ENCODE measurements at regions not wholly inside any gene's neighbourhood (a gene's known extent, or its start where the extent isn't known, plus 50 kb on each side); places are given as distances from the start of the nearest gene placed in this dataset.

DNA sequence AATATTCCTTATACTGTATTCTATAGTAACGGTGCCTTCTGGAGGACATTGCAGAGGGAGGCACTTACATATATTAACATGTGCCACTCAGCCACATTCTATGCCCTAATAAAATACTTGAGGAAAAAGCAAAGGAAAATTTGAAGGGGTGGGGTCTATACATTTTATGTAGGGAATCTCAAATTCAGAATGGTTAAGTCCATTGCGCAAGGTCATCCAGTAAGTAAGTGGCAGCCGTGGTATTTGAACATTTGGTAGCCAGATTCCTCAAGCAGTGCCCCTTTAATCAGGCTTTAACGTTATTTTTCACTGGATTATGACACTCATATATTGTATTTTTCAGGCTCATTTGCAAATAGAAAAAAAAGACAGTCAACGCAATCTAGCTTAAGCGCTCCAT lies 738.3 kb downstream of the DOK5 start:
- H3K9me3 ChIP-seq: no peaks in the 10 kb centered on the region
- intact Hi-C loops (cut with micrococcal nuclease; ENCODE audit: unreplicated experiment): no loop called here
- no TSS peak for BruUV-seq (replicated peaks)
- TF ChIP-seq, protein P1, sequence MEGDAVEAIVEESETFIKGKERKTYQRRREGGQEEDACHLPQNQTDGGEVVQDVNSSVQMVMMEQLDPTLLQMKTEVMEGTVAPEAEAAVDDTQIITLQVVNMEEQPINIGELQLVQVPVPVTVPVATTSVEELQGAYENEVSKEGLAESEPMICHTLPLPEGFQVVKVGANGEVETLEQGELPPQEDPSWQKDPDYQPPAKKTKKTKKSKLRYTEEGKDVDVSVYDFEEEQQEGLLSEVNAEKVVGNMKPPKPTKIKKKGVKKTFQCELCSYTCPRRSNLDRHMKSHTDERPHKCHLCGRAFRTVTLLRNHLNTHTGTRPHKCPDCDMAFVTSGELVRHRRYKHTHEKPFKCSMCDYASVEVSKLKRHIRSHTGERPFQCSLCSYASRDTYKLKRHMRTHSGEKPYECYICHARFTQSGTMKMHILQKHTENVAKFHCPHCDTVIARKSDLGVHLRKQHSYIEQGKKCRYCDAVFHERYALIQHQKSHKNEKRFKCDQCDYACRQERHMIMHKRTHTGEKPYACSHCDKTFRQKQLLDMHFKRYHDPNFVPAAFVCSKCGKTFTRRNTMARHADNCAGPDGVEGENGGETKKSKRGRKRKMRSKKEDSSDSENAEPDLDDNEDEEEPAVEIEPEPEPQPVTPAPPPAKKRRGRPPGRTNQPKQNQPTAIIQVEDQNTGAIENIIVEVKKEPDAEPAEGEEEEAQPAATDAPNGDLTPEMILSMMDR (IDR thresholded peaks at IDR 0.05; ENCODE audit: insufficient read depth in 1 of 2, low read depth in 1 of 2, low read length in 1 of 2, severe bottlenecking in 1 of 2, unreplicated experiment in 1 of 2): no peak
- Mint-ChIP-seq H3K36me3 (ENCODE audit: insufficient read depth, unreplicated experiment) (no peaks in the 10 kb centered on the region), H3K4me1 (ENCODE audit: low read depth, unreplicated experiment) (no peaks in the 10 kb centered on the region), H3K27me3 (ENCODE audit: insufficient read depth, unreplicated experiment) (peaks cover 3% of the 10 kb centered on the region), H3K27ac (ENCODE audit: unreplicated experiment) (no peak overlapping the region), H3K4me3 (ENCODE audit: unreplicated experiment) (no peak overlapping the region), H3K9me3 (ENCODE audit: unreplicated experiment) (no peaks in the 10 kb centered on the region)
- no peak overlapping the region for H3K4me3 ChIP-seq (ENCODE audit: low read depth, low read length)
- CTCF ChIA-PET: no interaction called here
- POLR2A ChIA-PET: no interaction called here
- H3K4me1 ChIP-seq: no peaks in the 10 kb centered on the region
- no peaks in the 10 kb centered on the region for H3K27me3 ChIP-seq (replicated peaks; ENCODE audit: control insufficient read depth, insufficient read depth, low read length)
- H3K36me3 ChIP-seq (ENCODE audit: control insufficient read depth, insufficient read depth, low read length): no peaks in the 10 kb centered on the region
- no peak for DNase-seq

DNA sequence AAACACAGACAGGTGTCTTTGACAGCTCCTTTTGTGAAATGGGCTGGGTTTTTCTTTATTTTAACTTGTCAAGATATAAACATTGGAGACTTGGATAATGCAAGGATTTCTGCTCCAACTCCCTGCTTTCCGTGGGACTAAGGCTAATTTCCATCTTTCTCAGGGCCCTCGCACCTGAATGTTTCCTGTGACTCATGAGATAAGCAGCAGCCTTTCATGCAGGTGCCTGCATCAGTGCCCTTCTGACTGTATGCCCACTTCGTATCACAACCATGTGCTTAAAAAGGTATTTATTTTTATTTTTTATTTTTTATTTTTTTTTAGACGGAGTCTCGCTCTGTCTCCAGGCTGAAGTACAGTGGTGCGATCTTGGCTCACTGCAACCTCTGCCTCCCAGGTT lies 736.1 kb downstream of the DOK5 start:
- Mint-ChIP-seq H3K36me3 (ENCODE audit: insufficient read depth, unreplicated experiment) (no peaks in the 10 kb centered on the region), H3K4me3 (ENCODE audit: unreplicated experiment) (no peak overlapping the region), H3K27ac (ENCODE audit: unreplicated experiment) (no peak overlapping the region), H3K9me3 (ENCODE audit: unreplicated experiment) (no peaks in the 10 kb centered on the region), H3K4me1 (ENCODE audit: low read depth, unreplicated experiment) (no peaks in the 10 kb centered on the region), H3K27me3 (ENCODE audit: insufficient read depth, unreplicated experiment) (peaks cover 3% of the 10 kb centered on the region)
- Histone ChIP-seq H3K36me3 (ENCODE audit: control insufficient read depth, insufficient read depth, low read length) (no peaks in the 10 kb centered on the region), H3K4me3 (ENCODE audit: low read depth, low read length) (no peak overlapping the region), H3K27me3 (replicated peaks; ENCODE audit: control insufficient read depth, insufficient read depth, low read length) (no peaks in the 10 kb centered on the region), H3K9me3 (no peaks in the 10 kb centered on the region), H3K4me1 (no peaks in the 10 kb centered on the region)
- no TSS peak for BruUV-seq (replicated peaks)
- ChIA-PET CTCF (no interaction called here), POLR2A (no interaction called here)
- TF ChIP-seq, protein P1 (IDR thresholded peaks at IDR 0.05; ENCODE audit: insufficient read depth in 1 of 2, low read depth in 1 of 2, low read length in 1 of 2, severe bottlenecking in 1 of 2, unreplicated experiment in 1 of 2): no peak
- intact Hi-C loops (cut with micrococcal nuclease; ENCODE audit: unreplicated experiment): no loop called here
- no peak for DNase-seq

DNA sequence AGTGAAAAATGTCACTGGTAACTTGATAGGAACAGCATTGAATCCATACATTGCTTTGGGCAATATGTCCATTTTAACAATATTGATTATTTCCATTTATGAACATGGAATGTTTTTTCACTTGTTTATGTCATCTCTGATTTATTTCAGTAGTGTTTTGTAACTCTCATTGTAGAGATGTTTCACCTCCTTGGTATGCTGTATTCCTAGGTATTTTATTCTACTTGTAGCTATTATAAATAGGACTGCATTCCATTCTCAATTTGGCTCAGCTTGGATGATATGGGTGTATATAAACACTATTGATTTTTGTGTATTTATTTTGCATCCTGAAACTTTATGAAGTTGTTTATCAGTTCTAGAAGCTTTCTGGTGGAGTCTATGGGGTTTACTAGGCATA lies 730.3 kb downstream of the DOK5 start:
- Mint-ChIP-seq H3K27ac (ENCODE audit: unreplicated experiment) (no peak overlapping the region), H3K36me3 (ENCODE audit: insufficient read depth, unreplicated experiment) (no peaks in the 10 kb centered on the region), H3K9me3 (ENCODE audit: unreplicated experiment) (no peaks in the 10 kb centered on the region), H3K27me3 (ENCODE audit: insufficient read depth, unreplicated experiment) (peaks cover 3% of the 10 kb centered on the region), H3K4me3 (ENCODE audit: unreplicated experiment) (no peak overlapping the region), H3K4me1 (ENCODE audit: low read depth, unreplicated experiment) (no peaks in the 10 kb centered on the region)
- no peaks in the 10 kb centered on the region for H3K36me3 ChIP-seq (ENCODE audit: control insufficient read depth, insufficient read depth, low read length)
- H3K4me1 ChIP-seq: no peaks in the 10 kb centered on the region
- TF ChIP-seq, protein P1 (IDR thresholded peaks at IDR 0.05; ENCODE audit: insufficient read depth in 1 of 2, low read depth in 1 of 2, low read length in 1 of 2, severe bottlenecking in 1 of 2, unreplicated experiment in 1 of 2): no peak
- no peaks in the 10 kb centered on the region for H3K27me3 ChIP-seq (replicated peaks; ENCODE audit: control insufficient read depth, insufficient read depth, low read length)
- BruUV-seq (replicated peaks): no TSS peak
- no peak for DNase-seq
- intact Hi-C loops (cut with micrococcal nuclease; ENCODE audit: unreplicated experiment): no loop called here
- no peaks in the 10 kb centered on the region for H3K9me3 ChIP-seq
- ChIA-PET POLR2A (no interaction called here), CTCF (no interaction called here)
- no peak overlapping the region for H3K4me3 ChIP-seq (ENCODE audit: low read depth, low read length)

All from Caco-2 (cell line).